ENCODE measurements at regions not wholly inside any gene's neighbourhood (a gene's known extent, or its start where the extent isn't known, plus 50 kb on each side); places are given as distances from the start of the nearest gene placed in this dataset.

- TF ChIP-seq CTCF (IDR thresholded peaks at IDR 0.05) (no peak), POLR2A (IDR thresholded peaks at IDR 0.05) (no peak)
These were observed 246.9 kb upstream of the PTGER4 start for GRCh38 chr5:40432836-40433235.

Data from uterus (tissue), 2 donors.